Amniotic epithelial cell (primary cell): ENCODE measurements at regions not wholly inside any gene's neighbourhood (a gene's known extent, or its start where the extent isn't known, plus 50 kb on each side); places are given as distances from the start of the nearest gene placed in this dataset.
A peak's percentile ranks its signal among the peaks of the same experiment; 100 is the strongest.
"Not testable (repeated sequence)": the region's sequence is repeated elsewhere in the genome, so short reads cannot be mapped to it uniquely, and the experiment has no call there.

ENCODE experiments used
- DNase-seq: peaks from one replicate; pipeline ENCODE4 v3.0.0-alpha.2; 2010; ENCODE audit warnings: low read depth

DNA sequence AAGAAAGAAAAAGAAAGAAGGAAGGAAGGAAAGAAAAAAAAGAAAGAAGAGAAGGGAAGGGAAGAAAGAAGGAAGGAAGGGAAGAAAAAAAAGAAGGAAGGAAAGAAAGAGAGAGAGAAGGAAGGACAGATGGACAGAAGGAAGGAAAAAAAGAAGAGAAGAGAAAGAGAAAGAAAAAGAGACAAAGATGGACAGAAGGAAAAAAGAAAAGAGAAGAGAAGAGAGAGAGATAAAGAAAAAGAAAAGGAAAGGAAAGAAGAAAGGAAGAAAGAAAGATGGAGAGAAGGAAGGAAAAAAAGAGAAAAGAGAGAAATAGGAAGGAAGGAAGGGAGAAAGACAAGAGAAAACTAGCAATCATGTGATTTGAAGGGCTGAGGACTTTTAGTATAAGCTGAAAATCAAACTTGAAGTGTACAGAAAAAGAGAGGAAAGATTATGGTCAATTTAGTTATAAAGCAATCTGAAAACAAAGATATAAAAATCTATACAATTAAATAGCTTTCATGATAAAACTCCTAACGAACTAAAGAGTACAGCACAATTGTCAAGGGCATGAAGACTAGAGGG is 115.3 kb downstream of the LTN1 start:
- no peak for DNase-seq

DNA sequence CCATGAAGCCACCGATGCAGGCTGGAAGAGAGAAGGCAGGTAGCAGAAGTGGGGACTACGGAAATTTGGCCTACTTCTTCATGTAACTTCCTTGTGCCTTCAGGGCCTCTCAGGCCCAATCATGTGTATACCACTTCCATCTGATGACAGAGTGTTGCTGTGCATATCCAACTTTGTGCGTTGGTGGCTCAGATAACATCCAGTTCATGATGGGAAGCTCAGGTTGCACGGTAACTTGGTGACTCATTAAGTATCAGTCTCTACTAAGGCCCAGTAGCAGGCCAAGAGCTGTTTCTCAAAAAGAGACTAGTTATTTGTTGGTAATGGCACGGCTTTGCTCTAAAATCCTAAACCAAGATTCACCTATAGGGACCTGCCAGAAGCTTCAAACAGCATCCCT is 117.6 kb downstream of the LTN1 start:
- no peak for DNase-seq

DNA sequence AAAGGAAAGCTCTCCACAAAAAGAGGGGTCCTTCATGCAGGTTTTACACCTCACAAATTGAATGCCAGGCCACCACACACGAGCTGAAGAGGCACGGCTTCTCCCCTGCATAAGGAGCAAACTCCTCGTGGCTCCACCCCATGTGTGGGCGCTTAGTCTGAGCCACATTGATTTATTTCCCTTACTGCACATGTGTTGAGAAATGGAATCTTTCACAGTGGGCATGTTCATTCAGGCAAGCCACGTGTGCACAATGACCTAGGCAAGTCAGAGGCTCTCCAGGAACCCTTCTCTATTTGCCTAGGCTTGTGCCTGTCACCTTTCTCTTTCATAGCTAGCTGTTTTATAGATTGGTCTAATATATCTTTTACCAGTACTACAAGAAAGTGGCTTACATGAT is 120.5 kb downstream of the LTN1 start:
- peak; percentile 74 for DNase-seq

- peak; percentile 42 for DNase-seq
Observed at GRCh38 chr21:28871388-28872010, 121.2 kb downstream of the LTN1 start.

DNA sequence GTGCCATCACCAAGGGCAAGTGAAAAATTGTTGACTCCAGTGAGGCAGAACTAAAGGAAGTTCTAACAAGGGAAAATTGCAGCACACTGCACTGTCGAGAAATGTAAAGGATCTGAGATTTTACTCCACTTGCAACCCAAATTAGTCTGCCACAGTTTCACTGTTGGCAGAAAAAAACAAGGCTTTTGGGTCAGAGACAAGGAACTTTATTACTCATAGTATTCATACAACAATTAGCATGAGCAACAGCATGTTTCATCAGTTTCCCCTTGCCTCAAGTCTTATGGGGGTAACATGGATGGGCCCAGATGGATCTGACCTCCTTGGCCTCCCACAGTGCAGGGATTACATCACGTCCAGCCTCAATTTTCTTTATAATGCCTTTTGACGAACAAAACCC is 125.3 kb downstream of the LTN1 start:
- peak; percentile 8 for DNase-seq

GRCh38 chr21:28865488-28866186 is 127.0 kb downstream of the LTN1 start:
- DNase-seq = no peak

DNA sequence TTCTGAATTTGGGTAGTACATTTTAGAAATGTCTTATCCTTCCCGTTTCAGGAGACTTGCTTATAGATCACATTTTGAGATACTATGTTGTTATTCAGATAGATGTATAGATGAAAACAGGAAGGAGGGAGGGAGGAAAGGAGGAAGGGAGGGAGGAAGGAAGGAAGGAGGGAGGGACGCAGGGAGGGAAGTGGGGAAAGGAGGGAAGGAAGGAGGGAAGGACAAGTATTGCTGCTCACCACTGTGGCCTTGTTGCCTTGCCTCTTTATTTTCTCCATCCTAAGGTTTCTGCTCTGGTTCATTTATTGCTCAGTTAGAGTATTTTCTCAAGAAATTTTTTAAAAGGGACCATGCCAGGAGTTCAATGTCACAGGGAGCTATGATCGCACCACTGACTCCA is 134.3 kb downstream of the LTN1 start:
- no peak for DNase-seq

GRCh38 chr21:28857752-28858151 is 134.9 kb downstream of the LTN1 start:
- no peak for DNase-seq

DNA sequence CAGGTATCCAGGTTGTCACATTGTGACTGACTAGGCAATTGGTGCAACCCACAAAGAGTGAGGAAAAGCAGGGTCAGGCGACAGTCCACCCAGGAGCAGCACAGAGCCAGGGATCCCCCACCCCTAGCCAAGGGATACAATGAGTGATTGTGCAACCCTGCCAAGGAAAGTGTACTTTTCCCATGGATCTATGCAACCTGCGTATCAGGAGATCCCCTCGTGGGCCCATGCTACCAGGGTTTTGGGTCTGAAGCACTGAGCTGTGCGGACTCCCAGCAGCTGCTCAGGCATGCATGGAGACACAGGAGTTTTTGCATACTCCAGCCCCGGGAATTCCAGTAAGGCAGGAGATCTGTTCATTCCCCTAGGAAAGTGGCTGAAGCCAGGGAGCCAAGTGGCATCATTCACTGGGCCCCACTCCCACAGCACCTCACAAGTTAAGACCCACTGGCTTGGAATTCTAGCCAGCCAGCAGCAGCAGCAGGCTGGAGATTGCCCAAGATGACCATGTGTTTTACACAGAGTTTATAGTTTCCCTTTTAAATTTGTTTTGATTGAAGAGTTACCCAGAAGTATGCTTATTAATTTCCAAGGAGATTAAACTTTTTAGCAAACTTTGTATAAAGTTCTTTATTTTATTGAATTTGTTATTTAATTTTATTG is 136.0 kb downstream of the LTN1 start:
- peak; percentile 12 for DNase-seq

DNA sequence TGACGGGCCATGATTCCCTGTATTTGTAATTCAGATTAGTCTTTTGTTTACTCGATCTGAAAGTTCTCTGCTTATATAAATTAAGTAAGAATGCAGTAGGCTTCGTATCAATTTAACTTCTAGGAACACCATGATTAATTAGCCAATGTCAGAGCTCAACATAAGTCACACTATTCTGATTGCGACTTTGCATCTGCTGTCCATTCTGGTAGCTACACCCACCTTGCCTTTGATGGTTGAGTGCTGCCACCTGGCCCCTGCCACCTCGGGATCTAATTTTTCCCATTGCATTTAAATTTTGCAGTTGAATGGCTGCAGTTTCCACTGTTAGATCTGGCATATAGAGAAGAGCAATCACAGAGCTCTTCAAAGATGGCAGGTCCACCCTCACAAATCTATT is 140.0 kb downstream of the LTN1 start:
- DNase-seq = no peak

DNA sequence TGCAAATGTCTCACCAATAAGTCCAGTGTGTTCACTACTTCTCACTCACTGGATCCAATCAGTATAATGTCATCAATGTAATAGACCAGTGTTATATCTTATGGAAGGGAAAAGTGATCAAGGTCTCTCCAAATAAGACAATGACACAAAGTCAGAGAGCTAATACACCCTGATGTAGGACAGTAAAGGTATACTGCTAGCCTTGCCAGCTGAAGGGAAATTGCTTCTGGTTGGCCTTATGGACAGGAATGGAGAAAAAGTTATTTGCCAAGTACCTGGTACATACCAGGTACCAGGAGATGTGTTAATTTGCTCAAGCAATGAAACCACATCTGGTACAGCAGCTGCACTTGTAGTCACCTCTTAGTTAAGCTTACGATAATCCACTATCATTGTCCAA is 141.0 kb downstream of the LTN1 start:
- DNase-seq = no peak

- not testable (repeated sequence) for DNase-seq
Observed at GRCh38 chr21:28839237-28839636, 153.4 kb downstream of the LTN1 start.

GRCh38 chr21:28837426-28837825 is 155.3 kb downstream of the LTN1 start:
- not testable (repeated sequence) for DNase-seq

DNA sequence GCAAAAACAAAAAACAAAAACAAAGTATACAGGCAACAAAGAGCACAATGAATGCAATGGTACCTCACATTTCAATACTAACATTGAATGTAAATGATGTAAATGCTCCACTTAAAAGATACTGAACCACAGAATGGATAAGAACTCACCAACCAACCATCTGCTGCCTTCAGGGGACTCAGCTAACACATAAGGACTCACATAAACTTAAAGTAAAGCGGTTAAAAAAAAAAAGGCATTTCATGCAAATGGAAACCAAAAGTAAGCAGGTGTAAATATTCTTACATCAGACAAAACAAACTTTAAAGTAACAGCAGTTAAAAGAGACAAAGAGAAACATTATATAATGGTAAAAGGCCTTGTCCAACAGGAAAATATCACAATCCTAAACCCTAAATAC is 156.1 kb downstream of the LTN1 start:
- not testable (repeated sequence) for DNase-seq

- no peak for DNase-seq
Observed at GRCh38 chr21:28834335-28835238, 158.1 kb downstream of the LTN1 start.

GRCh38 chr21:28833609-28834008 is 159.1 kb downstream of the LTN1 start:
- DNase-seq = no peak

GRCh38 chr21:28833182-28833581 is 159.5 kb downstream of the LTN1 start:
- no peak for DNase-seq

DNA sequence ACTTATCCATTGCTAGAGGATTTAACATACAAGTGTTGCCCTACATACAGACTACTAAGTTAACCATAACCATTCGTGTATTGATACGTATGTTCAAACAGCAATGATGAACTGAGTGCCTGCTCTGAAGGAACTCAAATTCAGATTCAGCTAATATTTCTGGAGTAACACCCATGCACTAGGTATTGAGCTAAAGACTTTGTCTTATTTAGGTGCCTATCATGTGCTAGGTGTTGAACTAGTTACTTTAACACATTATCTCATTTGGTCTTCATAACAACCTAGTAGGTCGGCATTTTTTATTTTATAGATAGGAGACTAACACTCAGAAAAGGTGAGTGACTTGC is 160.0 kb downstream of the LTN1 start:
- DNase-seq = no peak

DNA sequence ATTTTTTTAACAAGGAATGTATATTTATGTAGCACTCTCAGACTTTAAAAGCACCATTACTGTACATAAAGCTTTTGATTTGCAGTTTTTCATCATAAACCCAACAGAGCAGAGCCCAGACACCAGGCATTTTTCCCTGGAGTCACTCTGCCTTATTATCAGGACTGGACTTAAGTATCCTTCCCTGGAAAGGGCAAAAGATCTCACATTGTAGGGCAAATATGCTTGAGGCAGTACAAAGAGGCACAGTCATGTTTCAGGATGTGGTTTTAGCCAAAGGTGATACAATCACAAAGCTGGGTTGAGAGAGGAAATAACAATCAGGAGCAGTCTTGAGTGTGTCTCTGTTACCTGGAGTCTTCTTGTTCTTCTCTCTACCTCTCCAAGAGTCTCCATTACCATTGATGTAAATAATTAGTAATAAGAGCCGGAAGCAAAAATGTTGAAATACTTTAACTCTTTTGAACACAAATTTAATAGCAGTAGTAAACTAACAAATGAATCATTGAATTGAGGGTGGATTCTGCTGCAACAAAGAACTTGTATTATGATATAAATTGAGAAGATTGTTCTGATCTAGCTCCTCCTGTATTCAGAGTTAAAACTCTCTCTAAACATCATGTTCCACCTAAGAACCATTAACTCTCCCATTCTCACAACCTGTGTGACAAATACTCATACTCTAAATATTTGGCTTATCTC is 160.5 kb downstream of the LTN1 start:
- peak; percentile 66 for DNase-seq

- DNase-seq = peak; percentile 40
Observed at GRCh38 chr21:28828981-28829380, 163.7 kb downstream of the LTN1 start.

- DNase-seq = no peak
Observed at GRCh38 chr21:28828021-28828420, 164.7 kb downstream of the LTN1 start.

DNA sequence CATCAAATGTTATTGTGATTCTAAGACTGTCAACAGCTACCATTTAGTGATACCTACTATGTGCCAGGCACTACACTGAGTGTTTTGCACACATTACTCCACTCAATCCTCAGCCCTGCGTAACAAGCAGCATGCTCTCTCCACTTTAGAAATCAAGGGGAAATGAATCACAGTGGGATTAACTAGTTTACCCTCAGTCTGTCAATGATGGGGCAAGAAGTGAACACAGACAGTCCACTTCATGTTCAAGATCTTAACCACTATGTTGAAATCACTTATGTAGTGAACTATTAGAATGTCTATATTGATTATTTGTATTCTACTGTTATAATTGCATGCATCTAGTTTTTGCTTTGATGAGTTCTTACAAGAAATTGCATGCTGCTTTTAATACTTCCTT is 165.3 kb downstream of the LTN1 start:
- peak; percentile 93 for DNase-seq
